OCI-LY7 (cell line): ENCODE measurements at regions not wholly inside any gene's neighbourhood (a gene's known extent, or its start where the extent isn't known, plus 50 kb on each side); places are given as distances from the start of the nearest gene placed in this dataset.

Experiments used
- CTCF ChIP-seq: fragments of 200-600 bp; sonication (generic); conservative IDR thresholded peaks from 2 replicates; pipeline ENCODE4 v1.5.1; 2014; ENCODE audit warnings: mild to moderate bottlenecking, antibody characterized with exemption, low read length, moderate library complexity, mixed read lengths
- EZH2phosphoT487 ChIP-seq: fragments of 200-600 bp; sonication (generic); IDR thresholded peaks from 2 replicates; pipeline ENCODE4 v1.6.1; 2018; ENCODE audit warnings: low read depth, borderline replicate concordance, mild to moderate bottlenecking, mixed run types, antibody characterized with exemption, low read length, moderate library complexity, mixed read lengths

DNA sequence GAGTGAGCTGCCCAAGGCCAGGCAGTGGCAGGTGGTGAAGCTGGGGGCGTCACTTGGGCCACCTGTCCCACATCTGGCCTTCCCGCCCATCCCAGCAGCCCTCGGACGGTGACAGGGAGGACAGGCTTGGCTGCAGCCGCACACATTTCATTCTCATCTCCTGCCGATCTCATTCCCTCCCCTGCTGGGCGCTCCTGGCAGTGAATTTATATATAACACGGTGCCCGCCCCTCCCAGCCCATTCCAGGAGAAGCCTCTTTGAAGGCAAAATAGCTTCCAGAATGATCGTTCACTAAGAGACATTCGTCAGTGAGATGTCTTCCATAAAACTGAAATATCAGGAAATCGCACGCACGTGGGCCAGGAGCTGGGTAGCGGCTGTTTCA, 861.3 kb downstream of the TBC1D22A start:
- TF ChIP-seq CTCF (no peak), EZH2phosphoT487 (no peak)
